K562 (cell line): ENCODE measurements at regions not wholly inside any gene's neighbourhood (a gene's known extent, or its start where the extent isn't known, plus 50 kb on each side); places are given as distances from the start of the nearest gene placed in this dataset.

Experiments used
- BRCA1 ChIP-seq, 2 experiments: fragments of 450-650 bp in 1 of 2; sonication (generic) in 1 of 2; formaldehyde crosslinking in 1 of 2; IDR thresholded peaks; 2 replicates each; pipeline versions ENCODE4 v1.5.0 to v1.6.1; 2017 to 2020; ENCODE audit warnings: mild to moderate bottlenecking in 1 of 2, missing genetic modification reagents in 1 of 2
- HDAC1 ChIP-seq, 2 experiments: fragments of 450-650 bp; IDR thresholded peaks; 2 replicates each; pipeline ENCODE4 v1.6.1; 2016 to 2017; ENCODE audit warnings: inconsistent platforms in 1 of 2, mild to moderate bottlenecking in 1 of 2, moderate library complexity in 1 of 2
- HDAC3 ChIP-seq: fragments of 450-650 bp; IDR thresholded peaks from 2 replicates; pipeline ENCODE4 v1.6.1; 2018; ENCODE audit warnings: borderline replicate concordance, mild to moderate bottlenecking, moderate library complexity; ENCODE audit not compliant: partially characterized antibody
- HLTF ChIP-seq: fragments of 450-650 bp; IDR thresholded peaks from 2 replicates; pipeline ENCODE4 v1.6.1; 2016
- JUND ChIP-seq, 2 experiments: IDR thresholded peaks; 2 replicates in 1 of 2; 3 replicates in 1 of 2; pipeline ENCODE4 v1.6.1; 2011; ENCODE audit warnings: borderline replicate concordance in 2 of 2, low read depth in 2 of 2, low read length in 2 of 2, improper control_type of control experiment in 1 of 2, missing biosample characterization in 1 of 2, missing genetic modification characterization in 1 of 2, missing genetic modification reagents in 1 of 2
- MED1 ChIP-seq: sonication (generic); formaldehyde crosslinking; IDR thresholded peaks from 2 replicates; pipeline ENCODE4 v1.8.1; 2023; ENCODE audit warnings: missing genetic modification reagents, borderline replicate concordance
- PREB ChIP-seq: sonication (generic); formaldehyde crosslinking; IDR thresholded peaks from 2 replicates; pipeline ENCODE4 v1.8.1; 2023; ENCODE audit warnings: mild to moderate bottlenecking, missing genetic modification reagents
- RAD21 ChIP-seq, 2 experiments: fragments of 250-450 bp in 1 of 2; fragments of 450-650 bp in 1 of 2; sonication (Bioruptor Pico) in 1 of 2; formaldehyde crosslinking in 1 of 2; IDR thresholded peaks in 1 of 2; conservative IDR thresholded peaks in 1 of 2; 2 replicates each; pipeline versions ENCODE4 v1.4.0 to v1.8.0; 2020 to 2022; ENCODE audit warnings: mild to moderate bottlenecking in 2 of 2, moderate library complexity in 1 of 2
- SP1 ChIP-seq: sonication (generic); formaldehyde crosslinking; IDR thresholded peaks from 2 replicates; pipeline ENCODE4 v1.8.1; 2022; ENCODE audit warnings: mild to moderate bottlenecking, missing genetic modification reagents
- TAF7 ChIP-seq: fragments of 450-650 bp; IDR thresholded peaks from 2 replicates; pipeline ENCODE4 v1.6.1; 2016; ENCODE audit warnings: missing genetic modification characterization, missing compliant biosample characterization
- TOE1 ChIP-seq, 2 experiments: fragments of 450-650 bp in 1 of 2; sonication (generic) in 1 of 2; formaldehyde crosslinking in 1 of 2; IDR thresholded peaks; 2 replicates each; pipeline versions ENCODE4 v1.7.1 to v1.8.0; 2016 to 2022; ENCODE audit warnings: borderline replicate concordance in 2 of 2, mild to moderate bottlenecking in 2 of 2, antibody characterized with exemption in 1 of 2, inconsistent platforms in 1 of 2, low read depth in 1 of 2, missing genetic modification reagents in 1 of 2, moderate library complexity in 1 of 2
- USF1 ChIP-seq: sonication (generic); formaldehyde crosslinking; IDR thresholded peaks from 2 replicates; pipeline ENCODE4 v1.9.0; 2022; ENCODE audit warnings: mild to moderate bottlenecking, missing genetic modification reagents
- ZBTB40 ChIP-seq, 2 experiments: fragments of 450-650 bp in 1 of 2; sonication (generic) in 1 of 2; formaldehyde crosslinking in 1 of 2; IDR thresholded peaks; 2 replicates each; pipeline versions ENCODE4 v1.7.1 to v1.9.0; 2016 to 2022; ENCODE audit warnings: inconsistent platforms in 1 of 2, mild to moderate bottlenecking in 1 of 2, missing genetic modification reagents in 1 of 2

- TF ChIP-seq RAD21 (CRISPR knock-in tag; conservative IDR thresholded peaks at IDR 0.05 in 1 of 2, IDR thresholded peaks at IDR 0.05 in 1 of 2) (peak; percentile 24 to 43; a peak in 2 of 4 replicates), BRCA1 (IDR thresholded peaks at IDR 0.05) (no peak), BRCA1 (CRISPR knock-in tag; IDR thresholded peaks at IDR 0.05) (no peak), HDAC1 (IDR thresholded peaks at IDR 0.05) (peak in 1 of 2 experiments; percentile 15; a peak in 1 of 4 replicates), JUND (IDR thresholded peaks at IDR 0.05; ENCODE audit: borderline replicate concordance, low read depth, low read length) (no peak), JUND (tag; IDR thresholded peaks at IDR 0.05; ENCODE audit: borderline replicate concordance, low read depth, low read length) (peak; percentile 77; the same call in 2 of the 3 replicates), USF1 (CRISPR knock-in tag) (no peak), HDAC3 (no peak), PREB (CRISPR knock-in tag) (no peak), HLTF (0 out of 2 replicates have a peak, but pooled peaks have one; percentile 35), TOE1 (IDR thresholded peaks at IDR 0.05; ENCODE audit: borderline replicate concordance) (no peak), TOE1 (CRISPR knock-in tag; IDR thresholded peaks at IDR 0.05; ENCODE audit: borderline replicate concordance, low read depth) (0 out of 2 replicates have a peak, but pooled peaks have one; percentile 43), ZBTB40 (IDR thresholded peaks at IDR 0.05) (0 out of 2 replicates have a peak, but pooled peaks have one; percentile 22), ZBTB40 (CRISPR knock-in tag; IDR thresholded peaks at IDR 0.05) (no peak), SP1 (peak; percentile 63), MED1 (CRISPR knock-in tag) (no peak), TAF7 (tag) (0 out of 2 replicates have a peak, but pooled peaks have one; percentile 9)
Measured at GRCh38 chr6:15086348-15087158, 159.3 kb upstream of the JARID2 start (continued).
